Esophagus (tissue), 2 donors: ENCODE measurements at regions not wholly inside any gene's neighbourhood (a gene's known extent, or its start where the extent isn't known, plus 50 kb on each side); places are given as distances from the start of the nearest gene placed in this dataset.

ENCODE experiments used
- H3K27ac ChIP-seq, 2 donors: one replicate each; pipeline ENCODE4 v1.5.1; 2013; ENCODE audit warnings: low read depth in 2 of 2, mild to moderate bottlenecking in 2 of 2, inconsistent platforms in 1 of 2, low read length in 1 of 2, moderate library complexity in 1 of 2
- H3K27me3 ChIP-seq, 2 donors: one replicate each; pipeline ENCODE4 v1.6.1; 2013; ENCODE audit warnings: low read length in 2 of 2, control low read depth in 1 of 2, mild to moderate bottlenecking in 1 of 2; ENCODE audit not compliant: insufficient read depth in 2 of 2, control insufficient read depth in 1 of 2
- H3K36me3 ChIP-seq, 2 donors: one replicate each; pipeline ENCODE4 v1.6.1; 2013; ENCODE audit warnings: low read length in 1 of 2; ENCODE audit not compliant: control insufficient read depth in 2 of 2, insufficient read depth in 2 of 2
- H3K4me1 ChIP-seq, 2 donors: one replicate each; pipeline ENCODE4 v1.6.1; 2013; ENCODE audit warnings: low read length in 1 of 2; ENCODE audit not compliant: control insufficient read depth in 2 of 2, insufficient read depth in 2 of 2
- H3K4me3 ChIP-seq, 2 donors: one replicate each; pipeline ENCODE4 v1.5.1; 2013; ENCODE audit warnings: low read length in 2 of 2, mild to moderate bottlenecking in 2 of 2, low read depth in 1 of 2, moderate library complexity in 1 of 2
- H3K9me3 ChIP-seq, 2 donors: one replicate each; pipeline ENCODE4 v1.6.1; 2013; ENCODE audit warnings: mild to moderate bottlenecking in 2 of 2, low read depth in 1 of 2, low read length in 1 of 2, moderate library complexity in 1 of 2; ENCODE audit not compliant: control insufficient read depth in 2 of 2, insufficient read depth in 1 of 2
- WGBS, 2 donors: extraction: QIAGEN DNeasy Blood & Tissue Kit; methylation state at CpG; one replicate each; pipeline ENCODE4 v1.1.7; 2013; 5-methylcytosine and 5-hydroxymethylcytosine counted together
- donor health status: healthy with polysubstance abuse.
- donor health status: Bipolar disorder and iron deficiency.

GRCh38 chr18:25459814-25460213, 107.8 kb upstream of the ZNF521 start:
- Histone ChIP-seq H3K27ac (no peak overlapping the region), H3K27me3 (no peaks in the 10 kb centered on the region), H3K9me3 (no peaks in the 10 kb centered on the region), H3K4me1 (no peaks in the 10 kb centered on the region), H3K36me3 (no peaks in the 10 kb centered on the region), H3K4me3 (no peak overlapping the region)
- WGBS, 2 donors = 20 to 32% methylated on average over 1 of the region's 1 CpG

- no peaks in the 10 kb centered on the region for H3K4me1 ChIP-seq
- H3K9me3 ChIP-seq = no peaks in the 10 kb centered on the region
- WGBS, 2 donors = 56 to 57% methylated on average over 3 of the region's 3 CpGs
- H3K27ac ChIP-seq = no peak overlapping the region
- H3K4me3 ChIP-seq = no peak overlapping the region
- no peaks in the 10 kb centered on the region for H3K27me3 ChIP-seq
- H3K36me3 ChIP-seq = no peaks in the 10 kb centered on the region
These were observed 105.6 kb upstream of the ZNF521 start for GRCh38 chr18:25457601-25458000.

DNA sequence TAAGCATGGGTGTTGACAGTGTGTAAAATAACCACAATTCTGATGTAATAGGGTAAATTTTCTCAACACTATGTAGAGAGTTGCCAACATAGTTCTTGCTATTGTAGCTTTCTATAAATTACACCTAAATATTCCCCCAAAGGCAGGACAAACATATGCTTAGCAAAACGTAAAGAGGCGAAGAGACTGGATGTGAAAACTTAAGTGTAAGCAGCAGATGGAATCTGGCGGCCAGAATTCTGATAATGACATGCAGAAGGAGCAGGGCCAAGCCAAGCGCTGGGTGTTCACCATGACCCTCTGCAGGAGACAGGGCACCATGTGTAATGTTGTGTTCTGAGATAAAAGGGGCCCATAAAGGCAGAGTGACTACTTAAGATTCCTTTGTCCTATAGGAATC, 105.2 kb upstream of the ZNF521 start:
- H3K9me3 ChIP-seq = no peaks in the 10 kb centered on the region
- H3K4me3 ChIP-seq = no peak overlapping the region
- H3K27me3 ChIP-seq = no peaks in the 10 kb centered on the region
- no peak overlapping the region for H3K27ac ChIP-seq
- no peaks in the 10 kb centered on the region for H3K36me3 ChIP-seq
- 85 to 86% methylated on average over 4 of the region's 4 CpGs for WGBS, 2 donors
- no peaks in the 10 kb centered on the region for H3K4me1 ChIP-seq

DNA sequence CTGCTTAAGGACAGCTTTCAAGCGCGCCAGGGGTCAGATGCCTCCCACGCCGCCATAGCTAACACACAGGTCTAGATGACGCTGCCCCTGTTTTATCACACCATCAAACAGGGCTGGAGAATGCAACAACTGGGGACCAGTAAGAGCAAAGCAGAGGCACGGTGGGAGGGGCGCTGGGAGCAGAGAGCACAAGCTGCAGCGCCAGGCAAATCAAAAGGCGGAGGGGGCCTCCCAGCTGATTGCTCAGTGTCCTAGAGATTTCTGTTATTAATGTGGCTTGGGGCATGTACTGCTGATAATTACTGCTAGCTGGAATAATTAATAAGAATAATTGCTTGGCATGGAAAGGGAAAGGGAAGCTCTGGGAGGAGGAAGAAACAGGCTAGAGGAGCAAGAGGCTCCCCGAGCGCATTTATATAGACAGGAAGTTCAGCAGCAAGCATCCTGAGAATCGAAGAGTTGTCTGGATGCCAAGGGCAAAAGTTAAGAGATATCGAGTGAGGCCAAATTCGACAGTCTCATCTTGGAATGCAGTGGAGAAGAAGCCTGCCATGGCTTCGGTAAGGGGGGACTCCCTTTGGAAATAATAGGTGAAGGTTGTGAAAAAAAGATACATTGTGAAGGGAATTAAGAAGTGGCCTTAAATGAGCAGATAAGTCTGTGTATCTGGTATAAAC, 104.5 kb upstream of the ZNF521 start:
- Histone ChIP-seq H3K36me3 (no peaks in the 10 kb centered on the region), H3K27ac (no peak overlapping the region), H3K4me1 (no peaks in the 10 kb centered on the region), H3K27me3 (no peaks in the 10 kb centered on the region), H3K9me3 (no peaks in the 10 kb centered on the region), H3K4me3 (no peak overlapping the region)
- 75 to 79% methylated on average over 15 of the region's 15 CpGs for WGBS, 2 donors

- Histone ChIP-seq H3K27me3 (no peaks in the 10 kb centered on the region), H3K9me3 (peaks cover 0 to 3% of the 10 kb centered on the region in 2 donors), H3K27ac (no peak overlapping the region), H3K4me3 (no peak overlapping the region), H3K4me1 (no peaks in the 10 kb centered on the region), H3K36me3 (no peaks in the 10 kb centered on the region)
- WGBS, 2 donors = 32 to 49% methylated on average over 2 of the region's 2 CpGs
These were observed 103.7 kb upstream of the ZNF521 start for GRCh38 chr18:25455646-25456045.

GRCh38 chr18:25455159-25455558, 103.2 kb upstream of the ZNF521 start:
- H3K27me3 ChIP-seq = no peaks in the 10 kb centered on the region
- peaks cover 0 to 3% of the 10 kb centered on the region in 2 donors for H3K9me3 ChIP-seq
- no peaks in the 10 kb centered on the region for H3K4me1 ChIP-seq
- no peak overlapping the region for H3K4me3 ChIP-seq
- no peak overlapping the region for H3K27ac ChIP-seq
- H3K36me3 ChIP-seq = no peaks in the 10 kb centered on the region
- 76 to 89% methylated on average over 1 of the region's 1 CpG for WGBS, 2 donors

- Histone ChIP-seq H3K9me3 (peaks cover 0 to 3% of the 10 kb centered on the region in 2 donors), H3K27ac (no peak overlapping the region), H3K4me3 (no peak overlapping the region), H3K4me1 (no peaks in the 10 kb centered on the region), H3K36me3 (no peaks in the 10 kb centered on the region), H3K27me3 (no peaks in the 10 kb centered on the region)
- WGBS, 2 donors = 80 to 86% methylated on average over 3 of the region's 3 CpGs
These were observed 102.8 kb upstream of the ZNF521 start for GRCh38 chr18:25454730-25455129.

GRCh38 chr18:25454270-25454659, 102.3 kb upstream of the ZNF521 start:
- Histone ChIP-seq H3K4me3 (no peak overlapping the region), H3K36me3 (no peaks in the 10 kb centered on the region), H3K4me1 (no peaks in the 10 kb centered on the region), H3K27me3 (no peaks in the 10 kb centered on the region), H3K9me3 (peaks cover 0 to 3% of the 10 kb centered on the region in 2 donors), H3K27ac (no peak overlapping the region)
- 80 to 83% methylated on average over 4 of the region's 4 CpGs for WGBS, 2 donors

DNA sequence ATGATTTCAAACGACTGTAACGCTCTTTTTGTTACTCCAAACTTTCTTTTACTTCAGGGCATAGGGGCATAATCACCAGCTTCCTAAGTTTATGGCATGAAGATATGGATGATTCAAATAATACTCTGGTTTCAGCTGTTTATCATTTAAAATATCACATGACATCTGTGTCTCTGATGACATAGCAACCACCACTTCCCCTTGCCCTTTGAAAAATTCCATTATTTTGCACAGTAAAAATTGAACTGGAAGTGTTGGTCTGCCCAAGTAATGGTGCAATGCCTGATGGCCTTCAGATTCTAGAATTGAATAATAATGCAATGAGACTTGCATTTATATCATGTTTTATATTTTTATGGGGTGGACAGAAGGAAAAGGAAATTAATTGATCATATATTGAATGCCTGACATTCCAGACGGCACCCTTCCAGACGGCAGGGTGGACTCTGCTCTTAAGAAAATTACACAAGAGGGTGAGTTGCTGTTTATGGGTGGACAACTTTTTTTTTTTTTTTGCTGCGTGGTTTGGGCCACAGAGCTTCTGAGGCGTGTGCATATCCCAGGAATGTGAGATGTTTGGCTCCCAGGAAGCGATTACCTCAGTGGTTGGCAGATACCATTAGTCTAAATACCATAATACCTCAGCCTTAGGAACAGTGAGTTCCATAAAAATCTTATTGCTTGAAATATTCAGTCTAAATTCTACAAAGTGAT, 101.7 kb upstream of the ZNF521 start:
- H3K9me3 ChIP-seq = peaks cover 0 to 3% of the 10 kb centered on the region in 2 donors
- H3K27me3 ChIP-seq = no peaks in the 10 kb centered on the region
- no peaks in the 10 kb centered on the region for H3K36me3 ChIP-seq
- WGBS, 2 donors = 48 to 66% methylated on average over 7 of the region's 7 CpGs
- H3K27ac ChIP-seq = no peak overlapping the region
- no peak overlapping the region for H3K4me3 ChIP-seq
- H3K4me1 ChIP-seq = no peaks in the 10 kb centered on the region
